GM18499 (cell line): ENCODE measurements at regions not wholly inside any gene's neighbourhood (a gene's known extent, or its start where the extent isn't known, plus 50 kb on each side); places are given as distances from the start of the nearest gene placed in this dataset.

Experiments
- ATAC-seq: cut with Tn5 transposase; IDR thresholded peaks from one replicate; pipeline ENCODE4 v1.9.1; 2021; ENCODE audit warnings: moderate number of reproducible peaks; ENCODE audit not compliant: insufficient read depth, unreplicated experiment

DNA sequence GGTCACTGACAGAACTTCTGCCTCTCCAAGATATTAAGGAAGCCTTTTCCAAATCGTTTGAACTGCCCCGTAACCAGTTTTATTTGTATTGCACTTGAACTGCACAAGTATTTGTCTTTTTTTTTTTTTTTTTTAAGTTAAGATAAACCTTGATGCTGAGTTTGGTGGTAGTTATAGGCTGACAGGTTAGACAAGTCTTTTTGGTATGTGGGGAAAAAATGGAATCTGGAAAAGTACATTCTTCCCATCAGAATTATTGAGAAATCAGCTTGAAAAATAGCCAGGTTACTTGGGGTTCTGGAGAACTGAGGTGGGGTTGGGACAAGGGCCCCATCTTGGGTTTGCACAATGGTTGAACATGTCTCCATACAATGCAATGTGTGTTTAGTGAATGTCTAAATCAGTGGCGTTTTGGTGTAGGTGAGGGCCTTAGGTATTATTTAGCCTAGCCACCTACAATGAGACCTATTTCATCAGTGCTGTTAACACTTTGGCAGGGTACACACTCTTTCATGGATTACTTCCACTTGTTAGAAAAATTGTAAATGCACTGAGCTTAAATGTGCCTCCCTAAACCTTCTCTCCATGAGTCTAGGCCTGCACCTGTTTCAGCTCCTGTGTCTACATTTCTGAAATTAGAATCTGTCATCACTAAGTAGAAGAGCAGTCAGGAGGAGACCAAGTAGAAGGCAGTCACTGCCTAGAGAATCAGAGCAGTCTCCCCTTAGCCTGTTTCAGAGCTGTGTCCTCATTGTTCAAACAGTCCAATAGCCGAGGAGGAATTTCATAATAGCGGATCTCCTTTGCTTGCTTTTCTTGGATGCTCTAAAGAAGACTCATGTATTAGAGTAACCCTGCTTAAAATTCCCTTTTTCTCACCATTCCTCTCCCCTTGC lies 140.0 kb upstream of the HMHB1 start:
- no peak for ATAC-seq

DNA sequence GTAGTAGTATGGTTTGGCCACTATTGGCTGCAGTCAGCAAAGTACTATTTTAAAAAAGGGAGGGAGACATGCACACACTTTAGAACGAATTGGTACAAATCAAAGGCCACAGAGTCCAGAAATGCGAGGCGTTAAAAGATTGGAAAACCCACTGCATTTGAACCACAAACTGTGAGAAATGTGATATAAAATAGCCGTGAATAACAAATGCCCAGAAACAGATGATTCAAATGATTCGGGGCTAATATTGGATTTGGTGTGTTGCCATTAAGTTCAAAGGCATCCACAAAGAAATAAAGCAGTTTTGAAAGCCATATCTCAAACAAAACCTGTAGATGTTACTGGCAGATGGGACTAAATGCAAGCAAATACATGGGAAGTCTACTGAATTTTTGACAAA lies 140.9 kb upstream of the HMHB1 start:
- no peak for ATAC-seq

- ATAC-seq, result no peak
These were observed 146.1 kb upstream of the HMHB1 start for GRCh38 chr5:143665866-143666265.

- no peak for ATAC-seq
These were observed 147.3 kb upstream of the HMHB1 start for GRCh38 chr5:143664623-143665022.

- ATAC-seq, result no peak
These were observed 148.1 kb upstream of the HMHB1 start for GRCh38 chr5:143663872-143664271.

DNA sequence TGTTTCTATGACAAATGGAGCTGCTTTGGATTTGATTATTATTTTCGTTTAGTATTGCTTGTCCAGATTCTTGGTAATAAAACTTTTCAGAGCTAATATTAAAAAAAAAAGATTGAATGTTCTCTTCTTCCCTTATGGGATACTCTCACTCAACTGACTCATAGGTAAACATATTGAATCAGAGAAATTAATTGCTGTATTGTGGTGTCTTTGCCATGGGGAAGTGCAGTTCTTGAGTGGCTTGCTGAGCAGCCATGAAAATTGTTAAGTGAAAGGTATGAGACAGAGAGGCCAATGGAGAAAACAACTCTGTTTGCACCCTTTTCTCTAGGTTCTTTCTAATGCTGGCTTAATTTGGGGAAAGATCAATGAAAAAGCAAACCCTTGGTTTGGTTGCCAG lies 149.9 kb upstream of the HMHB1 start:
- no peak for ATAC-seq

DNA sequence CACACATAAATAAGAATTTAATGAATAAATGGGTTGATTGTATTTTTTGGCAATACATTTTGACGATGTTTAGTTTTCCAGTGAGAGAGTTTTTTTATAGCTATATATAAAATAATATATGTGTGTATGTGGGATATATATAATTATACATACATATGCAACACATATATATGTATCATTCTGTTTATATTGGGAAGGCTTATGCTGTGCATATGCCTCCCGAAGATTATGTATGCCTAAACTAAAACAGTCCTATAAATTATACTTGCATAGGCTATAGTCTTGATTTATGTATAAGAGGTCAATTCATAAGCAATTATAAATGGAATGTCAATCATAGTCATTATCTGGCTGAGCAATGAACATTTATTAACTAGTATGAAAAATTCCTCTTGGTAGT lies 151.3 kb upstream of the HMHB1 start:
- ATAC-seq, result no peak

- ATAC-seq, result no peak
These were observed 152.2 kb upstream of the HMHB1 start for GRCh38 chr5:143659599-143660238.

- ATAC-seq, result no peak
These were observed 153.0 kb upstream of the HMHB1 start for GRCh38 chr5:143658956-143659355.

- ATAC-seq, result no peak
These were observed 154.2 kb upstream of the HMHB1 start for GRCh38 chr5:143657647-143658285.

- no peak for ATAC-seq
These were observed 158.1 kb upstream of the HMHB1 start for GRCh38 chr5:143653766-143654282.

DNA sequence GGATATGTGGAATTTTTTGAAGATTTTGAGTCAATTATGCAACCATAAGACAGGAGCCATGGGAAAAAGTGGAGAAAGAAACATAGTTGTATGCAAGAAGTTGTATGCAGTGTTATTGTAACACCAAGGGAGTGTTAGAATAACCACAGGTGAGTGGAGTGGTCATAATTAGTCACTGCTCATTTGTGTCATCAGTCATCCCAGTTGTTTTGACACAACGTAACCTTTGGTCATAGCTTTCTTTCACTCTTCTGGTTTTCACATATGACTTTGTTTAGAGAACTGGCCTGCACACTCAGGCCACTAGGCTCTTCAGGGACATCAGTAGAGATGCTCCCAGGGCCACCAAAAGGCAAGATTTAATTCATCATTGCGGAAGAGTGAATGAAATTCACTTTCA lies 158.7 kb upstream of the HMHB1 start:
- ATAC-seq, result no peak

DNA sequence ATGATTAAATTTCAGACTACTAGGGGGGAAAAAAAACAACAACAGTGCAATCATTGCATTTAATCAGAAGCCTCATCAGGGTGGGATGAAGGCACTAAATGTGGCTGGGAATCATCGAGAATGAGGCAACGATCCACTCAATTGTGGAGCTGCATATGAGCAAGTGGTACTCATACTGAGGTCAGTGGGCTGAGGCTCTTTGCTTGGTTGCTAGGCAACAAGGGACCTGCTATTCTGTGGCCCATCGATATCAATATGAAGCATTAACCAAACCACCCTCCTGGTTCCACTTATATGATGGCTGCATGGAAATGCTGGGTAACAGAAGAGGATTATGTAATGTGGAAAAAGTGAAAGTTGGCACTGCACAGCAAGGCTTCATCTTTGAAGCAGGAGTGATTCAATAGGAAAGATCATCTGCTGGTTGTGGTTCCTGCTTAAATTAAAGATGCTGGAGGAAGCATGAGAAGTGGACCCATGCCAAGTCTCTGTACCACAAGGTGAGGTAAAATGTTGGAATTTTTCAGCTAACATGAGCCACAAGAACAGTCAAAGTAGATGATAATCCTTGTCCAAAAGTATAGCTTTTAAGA lies 159.8 kb upstream of the HMHB1 start:
- ATAC-seq, result no peak

- no peak for ATAC-seq
These were observed 161.9 kb upstream of the HMHB1 start for GRCh38 chr5:143649937-143650621.

GRCh38 chr5:143648696-143649095 lies 163.3 kb upstream of the HMHB1 start:
- no peak for ATAC-seq

DNA sequence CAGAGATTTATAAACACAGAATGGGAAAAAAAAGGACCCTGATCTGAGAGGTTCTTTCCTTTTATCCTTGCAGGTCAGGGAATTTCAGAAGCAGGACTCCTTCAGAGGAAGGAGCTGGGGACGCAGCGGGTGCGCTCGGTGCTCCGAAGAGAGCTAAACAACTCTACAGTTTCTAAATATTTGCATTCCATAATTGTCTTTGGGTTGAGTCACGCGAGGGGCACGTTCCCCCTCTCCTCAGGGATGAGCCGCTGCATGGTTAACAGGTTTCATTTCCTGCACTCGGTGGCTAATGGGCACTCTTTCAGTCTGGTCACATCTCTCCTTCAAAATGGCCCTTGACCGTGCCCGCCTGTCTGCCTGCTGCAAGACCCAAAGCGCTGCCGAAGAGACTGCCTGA lies 165.0 kb upstream of the HMHB1 start:
- ATAC-seq, result no peak

- no peak for ATAC-seq
These were observed 166.6 kb upstream of the HMHB1 start for GRCh38 chr5:143645356-143645755.

DNA sequence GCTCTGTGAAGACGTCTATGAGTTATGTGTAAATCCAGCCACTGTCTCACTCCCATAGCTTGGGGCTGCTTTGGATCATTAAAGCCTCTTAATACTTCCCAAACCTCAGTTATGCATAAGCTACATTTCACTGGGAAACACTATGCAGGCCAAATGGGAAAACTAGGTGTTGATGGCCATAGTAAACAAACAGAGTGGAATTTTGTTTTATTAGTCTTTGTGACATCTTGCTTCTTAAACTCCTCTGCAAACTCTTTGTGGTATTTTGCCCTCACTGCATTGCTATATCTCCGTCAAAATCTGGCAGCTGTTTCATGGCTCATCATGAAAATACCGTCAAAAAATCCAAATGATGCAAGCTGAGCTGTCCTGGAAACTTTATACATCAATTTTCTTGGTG lies 167.2 kb upstream of the HMHB1 start:
- no peak for ATAC-seq

DNA sequence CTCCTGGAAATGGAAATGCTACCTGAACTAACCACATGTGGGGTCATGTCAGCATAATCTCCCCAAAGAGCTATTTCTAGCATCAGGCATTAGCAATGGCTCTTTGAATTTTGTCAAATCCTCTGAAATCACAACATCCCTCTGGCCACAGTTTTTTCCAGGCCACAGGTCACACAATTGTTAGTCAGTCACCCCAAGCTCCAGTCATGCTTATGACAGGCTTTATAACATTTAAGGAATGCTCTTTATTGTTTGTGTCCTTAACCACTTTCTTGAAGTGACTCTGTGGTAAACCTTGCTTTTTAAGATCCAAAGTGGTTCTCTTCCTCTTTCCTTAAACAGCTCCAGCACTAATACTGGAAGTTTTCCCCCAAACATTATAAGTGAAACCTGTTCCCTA lies 169.2 kb upstream of the HMHB1 start:
- no peak for ATAC-seq
